Activated CD8-positive, alpha-beta memory T cell treated with anti-CD3 and anti-CD28 coated beads for 36 hours (primary cell): ENCODE measurements at regions not wholly inside any gene's neighbourhood (a gene's known extent, or its start where the extent isn't known, plus 50 kb on each side); places are given as distances from the start of the nearest gene placed in this dataset.
"Not testable (repeated sequence)": the region's sequence is repeated elsewhere in the genome, so short reads cannot be mapped to it uniquely, and the experiment has no call there.

Source experiments
- CTCF ChIA-PET: fragments of 350-600 bp; sonication (Branson Sonifier 250); formaldehyde crosslinking; loops from one replicate; lab custom pipeline; 2021; ENCODE audit warnings: antibody characterized with exemption; lab: Charles Lee
- POLR2A ChIA-PET: fragments of 350-600 bp; sonication (Branson Sonifier 250); formaldehyde crosslinking; loops from one replicate; lab custom pipeline; 2021; ENCODE audit warnings: antibody characterized with exemption; lab: Charles Lee

- POLR2A ChIA-PET = no interaction called here
- CTCF ChIA-PET = no interaction called here
These were observed 479.7 kb upstream of the RAB6C start for GRCh38 chr2:129499747-129500146.

DNA sequence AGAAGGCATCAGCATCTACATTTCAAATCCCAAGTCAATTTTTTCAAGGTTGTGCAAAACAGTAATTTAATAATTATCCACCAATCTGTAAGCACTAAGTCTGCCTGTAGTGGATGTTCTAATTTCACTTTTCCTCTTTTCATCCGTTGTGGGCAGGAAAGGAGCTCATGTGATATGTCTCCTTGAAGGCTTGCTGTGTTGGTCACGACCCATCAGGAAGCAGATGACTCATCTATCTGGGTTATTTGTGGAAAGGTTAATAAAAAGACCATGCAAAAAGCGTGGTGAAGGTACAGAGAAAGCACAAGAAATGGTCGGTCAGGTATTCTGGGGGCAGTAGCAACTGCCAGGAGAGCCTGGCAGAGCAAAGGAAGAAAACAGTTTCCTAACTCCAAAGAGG is 476.7 kb upstream of the RAB6C start:
- ChIA-PET POLR2A (no interaction called here), CTCF (no interaction called here)

DNA sequence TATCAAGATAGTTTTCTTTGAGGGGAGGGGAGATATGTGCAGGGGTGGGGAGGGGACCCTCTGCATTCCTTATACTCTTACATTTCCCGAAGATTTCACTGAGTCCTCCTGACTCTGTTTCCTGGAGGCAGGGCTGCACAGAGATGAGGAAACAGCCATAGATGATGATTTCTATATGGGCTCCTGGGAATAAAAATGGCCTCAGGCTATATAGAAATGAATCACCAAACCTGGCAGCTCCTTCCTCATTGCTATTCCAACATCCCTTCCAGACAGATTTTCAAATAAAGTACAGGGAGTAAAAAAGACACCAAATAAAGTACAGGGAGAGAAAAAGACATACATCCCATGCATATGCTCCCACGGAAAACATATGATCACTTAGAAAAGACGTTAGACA is 474.8 kb upstream of the RAB6C start:
- ChIA-PET POLR2A (no interaction called here), CTCF (no interaction called here)

DNA sequence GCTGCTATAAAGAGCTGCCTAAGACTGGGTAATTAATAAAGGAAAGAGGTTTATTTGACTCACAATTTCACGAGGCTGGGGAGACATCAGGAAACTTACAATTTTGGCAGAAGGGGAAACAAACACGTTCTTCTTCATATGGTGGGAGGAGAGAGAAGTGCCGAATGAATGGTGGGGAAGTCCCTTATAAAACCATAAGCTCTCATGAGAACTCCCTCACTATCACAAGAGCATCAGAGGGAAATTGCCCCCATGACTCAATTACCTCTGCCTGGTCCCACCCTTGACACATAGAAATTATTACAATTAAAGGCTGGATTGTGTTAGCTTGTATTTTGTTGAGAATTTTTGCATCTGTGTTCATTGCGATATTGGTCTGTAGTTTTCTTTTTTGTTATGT is 460.5 kb upstream of the RAB6C start:
- POLR2A ChIA-PET = no interaction called here
- CTCF ChIA-PET = no interaction called here

DNA sequence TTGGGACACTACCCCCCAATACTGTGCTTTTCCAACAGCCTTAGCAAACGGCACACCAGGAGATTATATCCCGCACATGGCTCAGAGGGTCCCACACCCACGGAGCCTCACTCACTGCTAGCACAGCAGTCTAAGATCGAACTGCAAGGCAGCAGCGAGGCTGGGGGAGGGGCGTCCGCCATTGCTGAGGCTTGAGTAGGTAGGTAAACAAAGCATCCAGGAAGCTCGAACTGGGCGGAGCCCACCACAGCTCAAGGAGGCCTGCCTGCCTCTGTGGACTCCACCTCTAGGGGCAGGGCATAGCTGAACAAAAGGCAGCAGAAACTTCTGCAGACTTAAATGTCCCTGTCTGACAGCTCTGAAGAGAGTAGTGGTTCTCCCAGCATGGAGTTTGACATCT is 447.3 kb upstream of the RAB6C start:
- CTCF ChIA-PET = not testable (repeated sequence)

DNA sequence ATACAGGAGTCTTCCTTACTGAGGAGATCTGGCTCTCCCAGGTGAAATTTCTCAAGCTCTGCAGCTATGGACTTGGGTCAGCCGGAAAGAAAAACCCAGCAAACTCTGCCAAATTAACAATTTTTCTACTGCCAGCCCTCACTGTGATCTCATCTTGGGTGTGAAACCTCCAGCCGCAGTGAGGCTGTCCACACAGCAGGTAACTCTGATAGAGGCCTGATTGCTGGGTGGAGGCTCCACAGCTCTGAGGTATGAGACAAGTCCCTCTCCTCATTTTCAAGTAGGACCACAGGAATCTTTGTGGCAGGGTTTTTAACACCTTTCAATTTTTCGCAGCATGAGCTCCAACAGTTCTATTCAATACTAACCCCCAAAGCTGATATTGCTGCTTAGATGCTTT is 430.6 kb upstream of the RAB6C start:
- CTCF ChIA-PET = no interaction called here
- POLR2A ChIA-PET = no interaction called here

More for the DNA sequence above, 447.3 kb upstream of the RAB6C start:
- POLR2A ChIA-PET = not testable (repeated sequence)

DNA sequence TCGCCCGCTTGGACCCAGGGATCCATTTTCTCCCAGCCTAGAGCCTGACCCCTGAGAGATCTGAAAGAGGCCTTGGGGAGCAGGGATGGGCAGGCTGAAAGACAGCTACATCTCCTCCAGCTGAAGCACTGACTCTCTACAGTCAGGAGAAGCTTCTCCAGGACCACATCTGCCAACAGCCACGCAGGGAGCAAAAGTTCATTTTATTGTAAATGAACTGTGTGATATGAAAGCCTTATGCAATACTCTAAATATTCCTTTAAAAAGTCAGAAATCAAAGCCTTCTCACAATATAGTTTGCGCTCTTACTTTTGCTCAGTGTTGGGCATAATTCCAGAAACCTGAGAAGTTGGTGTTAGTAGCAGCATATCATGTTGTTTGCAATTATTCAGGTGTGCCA is 428.9 kb upstream of the RAB6C start:
- ChIA-PET CTCF (no interaction called here), POLR2A (no interaction called here)

GRCh38 chr2:129554373-129554772 is 425.1 kb upstream of the RAB6C start:
- CTCF ChIA-PET = no interaction called here
- POLR2A ChIA-PET = no interaction called here

- ChIA-PET POLR2A (no interaction called here), CTCF (no interaction called here)
These were observed 420.4 kb upstream of the RAB6C start for GRCh38 chr2:129559101-129559500.

DNA sequence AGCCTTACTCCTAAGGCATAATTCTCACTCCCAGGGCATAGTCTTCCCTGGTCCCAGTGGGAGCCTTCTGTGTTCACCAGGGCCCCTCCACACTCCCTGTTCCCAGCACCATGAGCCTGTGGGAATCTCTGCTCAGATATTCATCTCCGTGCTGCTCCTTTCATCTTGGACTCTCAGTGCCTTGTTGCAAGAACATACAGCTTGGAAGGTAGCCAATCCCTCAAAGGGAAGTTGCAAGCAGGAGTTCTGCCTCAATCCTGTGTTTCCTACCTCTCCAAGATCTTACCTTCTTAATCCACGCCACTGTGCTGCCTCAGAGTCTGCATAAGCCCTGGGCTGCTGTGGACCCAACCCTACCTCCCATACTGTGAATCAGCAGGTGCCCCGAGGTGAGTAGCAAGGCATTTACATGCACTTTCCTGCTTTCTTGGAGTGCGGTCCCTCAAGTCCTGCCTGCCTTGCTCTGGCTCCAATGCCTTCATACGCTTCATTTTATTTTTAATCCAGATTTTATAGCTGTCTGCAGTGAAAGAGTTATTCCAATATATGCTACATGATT is 413.8 kb upstream of the RAB6C start:
- CTCF ChIA-PET = no interaction called here

DNA sequence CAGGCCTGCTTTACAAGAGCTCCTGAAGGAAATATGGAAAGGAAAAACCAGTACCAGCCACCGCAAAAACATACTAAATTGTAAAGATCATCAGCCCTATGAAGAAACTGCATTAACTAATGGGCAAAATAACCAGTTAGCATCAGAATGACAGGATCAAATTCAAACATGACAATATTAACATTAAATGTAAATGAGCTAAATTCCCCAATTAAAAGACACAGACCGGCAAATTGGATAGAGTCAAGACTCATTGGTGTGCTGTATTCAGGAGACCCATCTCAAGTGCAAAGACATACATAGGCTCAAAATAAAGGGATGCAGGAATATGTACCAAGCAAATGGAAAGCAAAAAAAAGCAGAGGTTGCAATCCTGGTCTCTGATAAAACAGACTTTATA is 408.7 kb upstream of the RAB6C start:
- POLR2A ChIA-PET, CTCF ChIA-PET: not testable (repeated sequence)

More for the DNA sequence above, 413.8 kb upstream of the RAB6C start:
- POLR2A ChIA-PET = no interaction called here

DNA sequence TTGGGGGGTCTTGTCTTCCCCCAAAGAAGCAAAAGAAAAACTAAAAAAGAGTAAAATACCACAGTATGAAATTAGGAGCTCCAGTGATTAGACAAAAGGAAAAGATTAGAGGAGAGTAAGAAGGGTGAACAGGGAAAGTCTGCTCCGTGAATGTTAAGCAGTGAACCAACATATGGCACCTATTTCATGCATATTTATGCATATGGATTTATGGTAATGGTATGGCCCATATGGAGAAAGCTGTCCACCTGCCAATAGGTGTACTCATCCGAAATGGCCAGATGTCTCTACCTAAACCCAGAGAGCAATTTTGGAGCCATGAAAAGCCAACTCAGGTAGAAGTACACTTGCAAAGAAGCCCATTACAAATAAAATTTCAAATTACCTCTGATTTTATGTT is 404.0 kb upstream of the RAB6C start:
- CTCF ChIA-PET = no interaction called here
- POLR2A ChIA-PET = no interaction called here

DNA sequence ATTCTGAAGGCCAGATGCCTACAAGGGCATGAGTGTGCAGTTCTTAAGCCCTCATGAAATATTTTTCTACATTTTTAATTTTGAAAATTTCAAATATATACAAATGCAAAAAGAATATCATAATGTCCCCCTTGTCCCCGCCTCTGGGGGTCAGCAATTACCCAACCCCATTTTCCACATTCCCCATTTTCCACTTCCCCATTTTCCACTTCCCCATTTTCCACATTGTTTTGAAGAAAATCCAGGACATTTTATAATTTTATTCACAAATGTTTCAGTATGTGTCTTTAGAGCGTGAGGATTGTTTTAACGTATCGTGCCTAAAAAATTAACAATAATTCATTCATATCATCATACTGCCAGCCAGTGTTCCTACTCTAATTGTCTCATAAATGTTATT is 403.6 kb upstream of the RAB6C start:
- ChIA-PET CTCF (no interaction called here), POLR2A (no interaction called here)

- POLR2A ChIA-PET = no interaction called here
- CTCF ChIA-PET = no interaction called here
These were observed 399.5 kb upstream of the RAB6C start for GRCh38 chr2:129580001-129580400.

DNA sequence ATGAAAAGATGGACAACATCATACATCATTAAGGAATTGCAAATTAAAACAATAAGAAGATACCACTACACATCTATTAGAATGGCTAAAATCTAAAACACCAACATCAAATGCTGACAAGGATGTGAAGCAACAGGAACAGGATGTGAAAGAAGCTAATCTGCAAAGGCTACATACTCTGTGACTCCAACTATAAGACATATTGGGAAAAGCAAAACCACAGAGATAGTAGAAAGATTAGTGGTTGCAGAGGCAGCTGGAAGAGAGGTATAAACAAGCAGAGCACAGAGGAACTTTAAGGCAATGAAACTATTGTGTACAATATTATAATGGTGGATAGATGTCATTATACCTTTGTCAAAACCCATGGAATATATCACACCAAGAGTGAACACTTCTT is 393.7 kb upstream of the RAB6C start:
- POLR2A ChIA-PET = no interaction called here
- CTCF ChIA-PET = no interaction called here

DNA sequence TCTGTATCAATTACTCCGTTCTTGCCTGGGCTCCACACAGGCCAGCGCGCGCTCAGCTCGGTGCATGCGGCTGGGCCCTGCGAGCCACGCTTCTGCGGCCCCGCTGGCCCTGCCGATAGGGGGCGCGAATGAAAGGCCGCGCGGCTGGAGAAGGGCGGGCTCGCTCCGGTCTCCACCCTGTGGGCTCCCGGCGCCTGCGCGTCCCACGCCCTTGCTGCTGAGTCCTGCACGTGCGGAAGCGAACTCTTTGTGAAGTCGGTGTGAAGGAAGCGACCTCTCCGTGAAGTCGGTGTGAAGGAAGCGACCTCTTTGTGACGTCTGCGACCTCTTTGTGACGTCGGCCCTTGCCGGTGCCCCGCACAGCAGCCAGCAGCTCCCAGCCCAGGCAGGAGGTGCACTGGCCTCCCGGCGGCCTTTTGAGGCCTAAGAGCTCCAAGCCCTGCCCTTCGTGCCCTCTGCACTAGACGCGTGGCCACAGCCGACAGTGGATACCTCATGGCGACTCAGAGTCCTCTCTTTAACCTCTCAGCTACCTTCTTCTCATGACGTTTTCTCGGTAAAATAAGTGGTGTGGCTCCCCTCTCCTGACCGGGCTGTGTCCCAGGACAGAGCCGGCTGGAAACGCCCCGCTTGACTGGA is 391.9 kb upstream of the RAB6C start:
- POLR2A ChIA-PET = no interaction called here
- CTCF ChIA-PET = no interaction called here

DNA sequence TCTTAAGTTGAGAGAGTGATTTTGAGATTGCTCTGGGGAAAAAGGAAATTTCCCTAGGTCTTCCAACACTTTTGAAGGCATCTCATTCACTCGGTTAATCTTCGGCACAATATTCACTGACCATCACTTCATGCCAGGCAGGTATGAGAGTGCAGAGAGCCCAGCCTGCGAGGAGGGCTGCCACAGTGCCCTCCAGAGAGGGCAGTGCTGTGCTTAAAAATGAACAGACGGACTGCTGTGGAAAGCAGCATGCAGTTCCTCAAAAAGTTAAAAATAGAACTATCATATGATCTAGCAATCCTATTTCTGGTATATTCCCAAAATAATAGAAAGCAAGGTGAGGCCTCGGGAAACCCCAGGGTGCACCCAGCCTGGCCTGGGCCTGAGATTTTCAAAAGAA is 374.9 kb upstream of the RAB6C start:
- CTCF ChIA-PET = no interaction called here

GRCh38 chr2:129605646-129606045 is 373.8 kb upstream of the RAB6C start:
- ChIA-PET POLR2A (no interaction called here), CTCF (no interaction called here)

More for the DNA sequence above, 374.9 kb upstream of the RAB6C start:
- POLR2A ChIA-PET = no interaction called here

DNA sequence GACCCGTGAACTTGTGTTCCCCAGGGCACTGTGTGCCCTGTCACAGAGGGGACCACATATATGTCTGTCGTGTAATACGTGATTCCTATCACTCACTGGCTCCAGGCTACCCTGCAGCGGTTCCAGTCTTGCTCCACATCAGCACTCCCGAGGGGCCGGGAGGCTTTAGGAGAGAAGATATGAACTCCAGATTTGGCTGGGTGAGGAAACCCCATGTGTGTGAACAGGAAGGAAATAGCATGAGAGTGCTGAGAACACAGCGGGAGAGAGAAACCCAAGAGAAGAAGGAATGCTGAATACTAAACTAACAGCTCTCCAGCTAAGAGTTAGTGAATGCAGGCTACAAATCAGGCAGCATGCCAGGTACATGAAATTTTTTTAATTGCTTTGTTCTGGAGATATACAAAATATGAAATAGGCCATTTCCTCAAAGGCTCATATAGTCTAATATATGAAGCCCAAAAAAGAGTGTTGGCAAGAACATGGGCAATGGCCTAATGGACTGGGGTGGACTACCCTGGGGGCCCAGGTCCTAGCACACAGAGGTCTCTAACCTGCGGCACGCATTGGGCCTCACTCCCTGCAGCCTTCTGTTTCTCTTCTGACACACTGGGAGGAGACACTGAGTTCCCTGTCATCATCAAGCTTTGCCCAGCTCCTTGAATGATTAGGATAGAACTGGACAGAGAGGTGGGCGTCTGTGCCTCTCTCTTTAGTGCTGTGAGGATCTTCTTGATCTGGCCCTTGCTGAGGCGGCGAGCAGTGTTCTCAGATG is 372.8 kb upstream of the RAB6C start:
- CTCF ChIA-PET = no interaction called here
- POLR2A ChIA-PET = no interaction called here

DNA sequence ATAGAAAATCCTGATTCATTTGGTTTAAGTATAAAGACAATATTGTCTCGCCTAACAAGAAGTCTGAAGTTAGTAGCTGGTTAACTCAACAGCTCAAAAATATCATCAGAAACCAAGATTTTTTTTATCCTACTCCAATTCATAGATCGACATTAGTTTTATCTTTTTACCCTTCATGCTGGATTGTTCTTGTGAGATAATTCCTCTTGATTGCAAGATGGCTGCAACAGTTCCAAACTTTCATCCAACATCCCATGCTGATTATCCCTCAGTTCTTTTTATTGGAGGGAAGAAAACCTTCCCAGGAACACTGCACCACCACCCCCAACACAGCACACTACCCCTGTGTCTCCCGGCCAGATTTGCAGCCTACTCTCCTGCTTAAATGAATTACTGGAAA is 370.2 kb upstream of the RAB6C start:
- ChIA-PET CTCF (no interaction called here), POLR2A (no interaction called here)

GRCh38 chr2:129610766-129611165 is 368.7 kb upstream of the RAB6C start:
- CTCF ChIA-PET = no interaction called here
- POLR2A ChIA-PET = no interaction called here
